ENCODE measurements at regions not wholly inside any gene's neighbourhood (a gene's known extent, or its start where the extent isn't known, plus 50 kb on each side); places are given as distances from the start of the nearest gene placed in this dataset.

GRCh38 chr20:22285555-22285954 is 298.8 kb downstream of the FOXA2 start:
- TF ChIP-seq, protein P1, sequence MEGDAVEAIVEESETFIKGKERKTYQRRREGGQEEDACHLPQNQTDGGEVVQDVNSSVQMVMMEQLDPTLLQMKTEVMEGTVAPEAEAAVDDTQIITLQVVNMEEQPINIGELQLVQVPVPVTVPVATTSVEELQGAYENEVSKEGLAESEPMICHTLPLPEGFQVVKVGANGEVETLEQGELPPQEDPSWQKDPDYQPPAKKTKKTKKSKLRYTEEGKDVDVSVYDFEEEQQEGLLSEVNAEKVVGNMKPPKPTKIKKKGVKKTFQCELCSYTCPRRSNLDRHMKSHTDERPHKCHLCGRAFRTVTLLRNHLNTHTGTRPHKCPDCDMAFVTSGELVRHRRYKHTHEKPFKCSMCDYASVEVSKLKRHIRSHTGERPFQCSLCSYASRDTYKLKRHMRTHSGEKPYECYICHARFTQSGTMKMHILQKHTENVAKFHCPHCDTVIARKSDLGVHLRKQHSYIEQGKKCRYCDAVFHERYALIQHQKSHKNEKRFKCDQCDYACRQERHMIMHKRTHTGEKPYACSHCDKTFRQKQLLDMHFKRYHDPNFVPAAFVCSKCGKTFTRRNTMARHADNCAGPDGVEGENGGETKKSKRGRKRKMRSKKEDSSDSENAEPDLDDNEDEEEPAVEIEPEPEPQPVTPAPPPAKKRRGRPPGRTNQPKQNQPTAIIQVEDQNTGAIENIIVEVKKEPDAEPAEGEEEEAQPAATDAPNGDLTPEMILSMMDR (IDR thresholded peaks at IDR 0.05) = no peak
- no peak for TF ChIP-seq POLR2A (IDR thresholded peaks at IDR 0.05)
